RCC 7860 (cell line): ENCODE measurements at regions not wholly inside any gene's neighbourhood (a gene's known extent, or its start where the extent isn't known, plus 50 kb on each side); places are given as distances from the start of the nearest gene placed in this dataset.
"Not testable (repeated sequence)": the region's sequence is repeated elsewhere in the genome, so short reads cannot be mapped to it uniquely, and the experiment has no call there.

ENCODE experiments used
- DNase-seq: peaks from one replicate; pipeline ENCODE4 v3.0.0-alpha.2; 2015; ENCODE audit warnings: low spot score
- FAIRE-seq: peaks from 2 replicates; lab custom pipeline; 2012; peaks lifted over from hg19 to GRCh38; lab: Jason Lieb, UNC

- DNase-seq (no peak), FAIRE-seq (no peak)
These were observed 1005.5 kb downstream of the VRK1 start for GRCh38 chr14:97802430-97803373.

DNA sequence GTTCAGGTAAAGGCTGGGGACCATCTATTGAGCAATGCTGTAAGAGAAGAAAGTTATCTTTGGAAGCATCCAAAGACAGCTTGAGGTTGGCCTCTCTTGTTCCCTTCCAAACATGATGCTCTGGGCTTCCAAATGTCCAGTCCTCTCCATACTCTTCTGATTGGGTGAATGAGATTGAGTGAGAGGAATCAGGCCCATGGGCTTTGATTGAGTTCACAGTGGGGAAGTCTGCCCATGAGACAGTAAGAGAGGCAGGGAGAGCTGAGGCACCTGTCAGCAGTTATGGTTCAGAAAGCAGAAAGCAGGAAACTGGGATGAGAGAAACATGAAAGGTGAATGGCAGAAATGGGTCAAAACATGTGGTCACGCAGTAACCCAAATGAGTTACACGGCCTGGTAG, 1006.9 kb downstream of the VRK1 start:
- FAIRE-seq = no peak

GRCh38 chr14:97806891-97807290, 1009.7 kb downstream of the VRK1 start:
- FAIRE-seq = no peak

More for the DNA sequence above, 1006.9 kb downstream of the VRK1 start:
- no peak for DNase-seq

DNA sequence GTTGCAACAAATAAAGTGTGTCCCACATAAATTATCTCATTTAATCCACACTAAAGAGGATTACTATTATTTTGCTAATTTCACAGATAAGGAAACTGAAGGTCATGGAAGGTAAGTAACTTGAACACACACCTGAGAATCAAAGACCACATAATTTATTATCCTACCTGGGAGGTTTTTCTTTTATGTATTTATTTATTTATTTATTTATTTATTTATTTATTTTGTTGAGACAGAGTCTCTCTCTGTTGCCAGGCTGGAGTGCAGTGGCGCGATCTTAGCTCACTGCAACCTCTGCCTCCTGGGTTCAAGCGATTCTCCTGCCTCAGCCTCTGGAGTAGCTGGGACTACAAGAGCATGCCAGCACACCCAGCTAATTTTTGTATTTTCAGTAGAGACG, 1011.4 kb downstream of the VRK1 start:
- not testable (repeated sequence) for DNase-seq, FAIRE-seq

More at GRCh38 chr14:97806891-97807290, 1009.7 kb downstream of the VRK1 start:
- no peak for DNase-seq

DNA sequence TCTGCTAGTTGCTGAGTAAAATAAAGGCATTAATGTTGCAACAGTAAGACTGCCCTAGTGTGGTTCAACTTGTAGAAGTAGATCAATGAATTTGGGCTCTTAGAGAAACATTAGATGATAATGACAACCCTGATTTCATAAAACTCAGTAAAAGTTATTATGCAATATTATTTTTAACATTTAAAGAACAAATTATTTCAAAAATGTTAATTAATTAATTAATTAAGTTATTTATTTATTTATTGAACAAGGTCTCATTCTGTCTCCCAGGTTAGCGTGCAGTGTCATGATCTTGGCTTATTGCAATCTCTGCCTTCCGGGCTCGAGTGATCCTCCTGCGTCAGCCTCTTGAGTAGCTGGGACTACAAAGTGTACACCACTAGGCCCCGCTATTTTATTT, 1016.4 kb downstream of the VRK1 start:
- DNase-seq (no peak), FAIRE-seq (no peak)

DNA sequence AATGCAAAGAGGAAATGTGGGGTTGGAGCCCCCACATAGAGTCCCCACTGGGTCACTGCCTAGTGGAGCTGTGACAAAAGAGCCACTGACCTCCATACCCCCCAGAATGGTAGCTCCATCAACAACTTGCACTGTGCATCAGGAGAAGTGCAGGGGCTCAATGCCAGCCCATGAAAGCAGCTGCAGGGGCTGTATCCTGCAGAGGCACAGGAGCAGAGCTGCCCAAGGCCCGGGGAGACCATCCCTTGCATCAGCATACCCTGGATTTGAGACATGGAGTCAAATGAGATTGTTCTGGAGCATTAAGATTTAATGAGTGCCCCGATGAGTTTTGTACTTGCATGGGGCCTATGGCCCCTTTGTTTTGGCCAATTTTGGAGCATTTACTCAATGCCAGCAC, 1023.6 kb downstream of the VRK1 start:
- no peak for FAIRE-seq
- DNase-seq = no peak

DNA sequence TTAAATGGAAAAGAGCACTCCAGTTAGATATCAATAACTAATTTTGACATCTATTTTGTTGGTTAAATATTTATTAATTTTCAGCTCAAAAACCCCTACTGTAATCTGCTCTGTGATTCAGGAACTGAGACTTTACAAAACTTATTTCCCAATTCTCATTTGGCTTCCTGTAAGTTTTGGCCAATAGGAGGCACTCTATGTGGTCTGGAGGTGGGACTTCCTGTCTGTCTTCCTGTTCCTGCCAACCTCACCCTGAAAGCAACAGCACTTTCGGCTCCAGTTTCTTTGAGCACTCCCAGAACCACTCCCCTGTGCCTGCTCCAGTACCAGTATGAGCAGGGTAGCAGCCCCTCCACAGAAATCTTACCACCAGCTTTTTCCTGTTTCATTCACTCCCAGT, 1027.0 kb downstream of the VRK1 start:
- no peak for FAIRE-seq

GRCh38 chr14:97827746-97828145, 1030.6 kb downstream of the VRK1 start:
- DNase-seq = no peak
- no peak for FAIRE-seq

More for the DNA sequence above, 1027.0 kb downstream of the VRK1 start:
- DNase-seq = no peak

DNA sequence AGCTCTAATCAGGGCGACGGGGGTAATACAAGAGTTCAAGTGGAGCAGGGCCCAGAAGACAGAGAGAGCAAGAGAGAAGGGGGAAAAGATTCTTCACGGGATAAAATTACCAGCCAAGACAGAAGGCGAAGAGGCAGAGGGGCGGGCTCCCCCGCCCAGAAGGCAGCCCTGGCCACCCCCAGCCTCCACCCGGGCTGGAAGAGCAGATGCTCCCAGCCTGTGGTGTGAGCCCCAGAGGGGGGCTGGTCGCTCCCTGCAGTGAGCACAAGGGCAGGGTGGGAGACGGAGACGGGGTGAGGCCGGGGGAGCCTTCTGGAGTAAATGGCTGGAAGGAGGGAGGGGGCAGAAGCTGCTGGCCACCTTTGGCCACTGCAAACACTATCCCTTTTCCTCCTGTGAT, 1035.6 kb downstream of the VRK1 start:
- DNase-seq (no peak), FAIRE-seq (no peak)

DNA sequence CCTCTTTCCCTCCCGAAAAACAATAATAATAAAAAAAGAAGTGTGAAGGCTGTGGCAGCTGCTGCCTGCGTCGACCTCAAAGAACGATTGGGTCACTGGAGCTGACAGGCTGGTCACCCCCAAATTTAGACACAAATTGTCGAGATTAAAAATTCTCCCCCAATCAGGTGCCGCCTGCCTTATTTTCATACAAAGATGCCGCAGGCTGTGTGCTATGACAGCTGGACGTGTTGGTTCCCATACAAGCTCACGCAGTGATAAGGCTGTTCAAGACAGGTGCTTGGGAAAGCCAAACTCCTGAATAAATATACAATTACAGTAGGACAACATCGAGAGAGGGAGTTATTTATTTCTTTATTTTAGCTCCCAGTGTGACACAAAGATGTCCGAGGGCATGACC, 1041.8 kb downstream of the VRK1 start:
- FAIRE-seq = no peak
- no peak for DNase-seq

DNA sequence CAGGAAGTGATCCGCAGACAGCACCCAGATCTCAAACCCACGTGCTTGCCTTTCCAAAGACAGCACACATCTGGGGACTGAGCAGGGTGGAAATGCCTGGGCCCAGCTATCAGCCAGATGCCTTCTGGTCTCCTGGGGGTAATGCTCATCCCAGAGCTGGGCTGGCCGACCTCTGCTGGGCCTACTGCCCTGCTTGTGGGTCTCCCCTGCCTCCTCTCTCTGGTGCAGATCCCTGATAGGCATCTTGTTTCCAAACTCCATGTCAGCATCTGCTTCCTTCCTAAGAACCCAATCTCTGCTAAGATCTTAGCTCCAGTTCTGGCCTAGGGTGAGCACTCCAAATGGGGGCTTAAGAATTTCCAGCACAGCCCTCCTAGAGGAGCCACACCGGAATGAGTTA, 1043.0 kb downstream of the VRK1 start:
- no peak for FAIRE-seq

GRCh38 chr14:97841762-97842161, 1044.6 kb downstream of the VRK1 start:
- FAIRE-seq (no peak), DNase-seq (no peak)

More for the DNA sequence above, 1043.0 kb downstream of the VRK1 start:
- DNase-seq = no peak

GRCh38 chr14:97843066-97843465, 1045.9 kb downstream of the VRK1 start:
- no peak for FAIRE-seq

GRCh38 chr14:97844042-97844441, 1046.9 kb downstream of the VRK1 start:
- no peak for FAIRE-seq

More at GRCh38 chr14:97843066-97843465, 1045.9 kb downstream of the VRK1 start:
- no peak for DNase-seq

GRCh38 chr14:97846156-97846555, 1049.0 kb downstream of the VRK1 start:
- FAIRE-seq = no peak
- no peak for DNase-seq

More at GRCh38 chr14:97844042-97844441, 1046.9 kb downstream of the VRK1 start:
- DNase-seq = no peak

DNA sequence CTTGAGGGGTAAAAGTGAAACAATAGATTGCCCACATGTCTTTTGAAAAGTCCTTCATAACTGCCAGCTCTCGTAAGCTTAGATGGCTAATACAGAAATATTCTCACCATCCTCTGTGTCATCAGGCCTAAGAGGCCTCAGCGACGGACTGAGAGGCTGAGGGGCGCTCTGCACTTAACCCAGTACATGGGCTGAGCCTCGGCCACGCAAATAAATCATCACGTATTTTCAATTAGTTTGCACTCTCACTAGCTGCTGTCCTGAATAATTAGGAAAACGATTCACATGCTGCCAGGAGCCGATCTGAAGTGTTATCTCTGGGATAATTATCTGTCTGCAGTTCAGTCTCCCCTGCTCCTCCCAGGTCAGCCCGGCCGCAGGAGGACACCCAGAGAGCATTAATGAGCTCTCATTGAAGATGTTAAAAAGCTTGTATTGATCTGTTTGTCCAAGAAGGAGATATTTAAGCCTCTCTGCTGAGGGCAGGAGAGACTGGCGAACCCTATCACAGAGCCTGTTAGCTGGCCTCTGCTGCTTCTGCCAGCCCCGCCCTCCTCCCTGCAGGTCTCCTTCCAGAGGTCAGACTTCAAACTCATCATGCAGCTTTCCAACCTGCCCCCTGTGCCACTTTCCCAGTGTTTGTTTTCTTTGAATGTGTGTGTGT, 1051.3 kb downstream of the VRK1 start:
- DNase-seq = no peak
- FAIRE-seq = no peak

DNA sequence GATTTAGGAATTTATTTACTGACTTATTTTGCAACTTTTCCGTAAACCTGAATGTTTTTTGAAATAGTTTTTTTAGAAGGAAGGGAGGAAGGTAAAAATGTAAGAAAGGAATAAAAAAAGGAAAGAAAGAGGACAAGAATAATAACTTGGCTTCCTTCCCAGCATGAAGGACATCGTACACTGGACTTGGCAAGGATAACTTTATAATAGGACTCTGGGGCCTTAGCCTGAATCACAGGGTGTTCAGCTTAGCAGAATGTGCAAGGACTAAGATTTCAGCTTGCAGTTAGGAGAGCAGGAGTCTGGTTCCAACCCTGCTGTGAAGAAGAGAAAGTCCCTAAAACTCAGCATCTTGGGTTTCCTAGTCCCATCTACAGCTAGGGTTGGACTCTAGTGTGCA, 1053.3 kb downstream of the VRK1 start:
- DNase-seq (no peak), FAIRE-seq (no peak)

- FAIRE-seq (no peak), DNase-seq (no peak)
These were observed 1053.7 kb downstream of the VRK1 start for GRCh38 chr14:97850886-97851285.

DNA sequence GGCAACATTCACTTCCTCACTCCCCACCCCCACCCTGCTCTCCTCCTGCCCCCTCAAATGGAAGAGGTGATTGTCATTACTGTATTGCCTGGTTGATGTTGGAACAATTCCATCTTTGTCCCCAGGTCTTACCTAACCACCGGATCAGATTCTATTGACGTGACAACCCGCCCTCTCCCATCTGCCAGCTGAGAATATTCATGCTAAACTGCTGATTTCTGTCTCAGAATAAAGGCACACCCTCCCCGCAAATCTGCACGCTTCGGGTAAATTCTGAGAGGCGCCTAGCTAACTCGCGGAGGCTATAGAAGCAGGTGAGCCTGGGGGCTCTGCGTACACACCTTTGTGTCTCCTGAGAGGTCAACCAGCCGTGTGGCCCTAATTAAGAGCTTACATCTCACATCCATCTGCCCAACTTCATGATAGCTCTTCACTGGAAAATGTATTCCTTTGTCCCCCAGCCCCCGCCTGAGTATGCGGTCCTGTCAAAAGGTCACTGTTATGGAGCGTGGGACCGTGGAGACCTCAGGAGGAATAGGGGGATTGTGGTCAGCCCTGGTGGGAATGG, 1054.3 kb downstream of the VRK1 start:
- FAIRE-seq = no peak
- no peak for DNase-seq

- no peak for FAIRE-seq
- no peak for DNase-seq
These were observed 1057.7 kb downstream of the VRK1 start for GRCh38 chr14:97854918-97855317.

- no peak for DNase-seq
- no peak for FAIRE-seq
These were observed 1069.0 kb downstream of the VRK1 start for GRCh38 chr14:97866195-97866594.

GRCh38 chr14:97866664-97867063, 1069.5 kb downstream of the VRK1 start:
- DNase-seq (no peak), FAIRE-seq (no peak)
